ENCODE measurements at regions not wholly inside any gene's neighbourhood (a gene's known extent, or its start where the extent isn't known, plus 50 kb on each side); places are given as distances from the start of the nearest gene placed in this dataset.

- BruUV-seq (replicated peaks): no TSS peak
- in situ Hi-C loops (cut with HindIII; ENCODE audit: extremely low pct_ligation_motif_present, low pct_unique_long_range_greater_than_20kb): loop anchor here (25.0 kb wide), 1 partner anchor 100 kb away; no protein-coding TSS in a partner anchor
- Histone ChIP-seq H3K4me2 (ENCODE audit: low read depth, low read length) (no peak overlapping the region), H3K4me1 (ENCODE audit: insufficient read depth, low read length) (no peaks in the 10 kb centered on the region), H2AFZ (ENCODE audit: low read length) (no peak overlapping the region), H3K79me2 (ENCODE audit: insufficient read depth, low read length) (no peaks in the 10 kb centered on the region), H3K36me3 (replicated peaks in 1 of 2; ENCODE audit: control insufficient read depth in 1 of 2, insufficient read depth in 2 of 2, low read length in 2 of 2) (no peaks in the 10 kb centered on the region), H3K9me3 (ENCODE audit: low read length) (peaks cover 50% of the 10 kb centered on the region), H3K9ac (ENCODE audit: insufficient read depth, low read depth, low read length) (no peak overlapping the region), H3K27ac (ENCODE audit: extremely low read length, insufficient read depth, low read length) (no peak overlapping the region), H3K27me3 (ENCODE audit: control insufficient read depth in 1 of 2, insufficient read depth in 2 of 2, low read length in 2 of 2) (no peaks in the 10 kb centered on the region), H4K20me1 (ENCODE audit: insufficient read depth, low read length) (no peaks in the 10 kb centered on the region), H3K4me3 (replicated peaks in 1 of 3; ENCODE audit: insufficient read depth in 1 of 3, low read depth in 2 of 3, low read length in 3 of 3) (no peak overlapping the region)
- ChIA-PET POLR2A (no interaction called here), CTCF (ENCODE audit: low intra/inter-chr PET ratio, low total read pairs) (no interaction called here)
- ATAC-seq (no peak), DNase-seq (ENCODE audit: low spot score) (no peak), FAIRE-seq (no peak)
- intact Hi-C loops (cut with micrococcal nuclease; ENCODE audit: unreplicated experiment): no loop called here
- no peak for TF ChIP-seq PLRG1 (conservative IDR thresholded peaks at IDR 0.05)
- TF ChIP-seq ZNF101 (CRISPR knock-in tag; IDR thresholded peaks at IDR 0.05; ENCODE audit: borderline replicate concordance, low read depth): no peak
- TF ChIP-seq PAWR (CRISPR knock-in tag; IDR thresholded peaks at IDR 0.05; ENCODE audit: borderline replicate concordance): no peak
- TF ChIP-seq, protein P1, sequence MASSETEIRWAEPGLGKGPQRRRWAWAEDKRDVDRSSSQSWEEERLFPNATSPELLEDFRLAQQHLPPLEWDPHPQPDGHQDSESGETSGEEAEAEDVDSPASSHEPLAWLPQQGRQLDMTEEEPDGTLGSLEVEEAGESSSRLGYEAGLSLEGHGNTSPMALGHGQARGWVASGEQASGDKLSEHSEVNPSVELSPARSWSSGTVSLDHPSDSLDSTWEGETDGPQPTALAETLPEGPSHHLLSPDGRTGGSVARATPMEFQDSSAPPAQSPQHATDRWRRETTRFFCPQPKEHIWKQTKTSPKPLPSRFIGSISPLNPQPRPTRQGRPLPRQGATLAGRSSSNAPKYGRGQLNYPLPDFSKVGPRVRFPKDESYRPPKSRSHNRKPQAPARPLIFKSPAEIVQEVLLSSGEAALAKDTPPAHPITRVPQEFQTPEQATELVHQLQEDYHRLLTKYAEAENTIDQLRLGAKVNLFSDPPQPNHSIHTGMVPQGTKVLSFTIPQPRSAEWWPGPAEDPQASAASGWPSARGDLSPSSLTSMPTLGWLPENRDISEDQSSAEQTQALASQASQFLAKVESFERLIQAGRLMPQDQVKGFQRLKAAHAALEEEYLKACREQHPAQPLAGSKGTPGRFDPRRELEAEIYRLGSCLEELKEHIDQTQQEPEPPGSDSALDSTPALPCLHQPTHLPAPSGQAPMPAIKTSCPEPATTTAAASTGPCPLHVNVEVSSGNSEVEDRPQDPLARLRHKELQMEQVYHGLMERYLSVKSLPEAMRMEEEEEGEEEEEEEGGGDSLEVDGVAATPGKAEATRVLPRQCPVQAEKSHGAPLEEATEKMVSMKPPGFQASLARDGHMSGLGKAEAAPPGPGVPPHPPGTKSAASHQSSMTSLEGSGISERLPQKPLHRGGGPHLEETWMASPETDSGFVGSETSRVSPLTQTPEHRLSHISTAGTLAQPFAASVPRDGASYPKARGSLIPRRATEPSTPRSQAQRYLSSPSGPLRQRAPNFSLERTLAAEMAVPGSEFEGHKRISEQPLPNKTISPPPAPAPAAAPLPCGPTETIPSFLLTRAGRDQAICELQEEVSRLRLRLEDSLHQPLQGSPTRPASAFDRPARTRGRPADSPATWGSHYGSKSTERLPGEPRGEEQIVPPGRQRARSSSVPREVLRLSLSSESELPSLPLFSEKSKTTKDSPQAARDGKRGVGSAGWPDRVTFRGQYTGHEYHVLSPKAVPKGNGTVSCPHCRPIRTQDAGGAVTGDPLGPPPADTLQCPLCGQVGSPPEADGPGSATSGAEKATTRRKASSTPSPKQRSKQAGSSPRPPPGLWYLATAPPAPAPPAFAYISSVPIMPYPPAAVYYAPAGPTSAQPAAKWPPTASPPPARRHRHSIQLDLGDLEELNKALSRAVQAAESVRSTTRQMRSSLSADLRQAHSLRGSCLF (CRISPR knock-in tag; IDR thresholded peaks at IDR 0.05; ENCODE audit: borderline replicate concordance): no peak
- TF ChIP-seq MIXL1 (CRISPR knock-in tag; IDR thresholded peaks at IDR 0.05): no peak
- TF ChIP-seq GTF3A (CRISPR knock-in tag; conservative IDR thresholded peaks at IDR 0.05): no peak
- no peak for TF ChIP-seq ZNF619 (CRISPR knock-in tag; IDR thresholded peaks at IDR 0.05)
- TF ChIP-seq SKIL (CRISPR knock-in tag; IDR thresholded peaks at IDR 0.05; ENCODE audit: borderline replicate concordance): no peak
- no peak for TF ChIP-seq MXD1 (CRISPR knock-in tag; IDR thresholded peaks at IDR 0.05)
- TF ChIP-seq ATAD3A (CRISPR knock-in tag; IDR thresholded peaks at IDR 0.05): no peak
- no peak for TF ChIP-seq ZNF343 (CRISPR knock-in tag; IDR thresholded peaks at IDR 0.05)
- TF ChIP-seq MLLT10 (CRISPR knock-in tag; IDR thresholded peaks at IDR 0.05): no peak
- no peak for TF ChIP-seq ZNF143 (CRISPR knock-in tag; IDR thresholded peaks at IDR 0.05)
- TF ChIP-seq THAP11 (CRISPR knock-in tag; IDR thresholded peaks at IDR 0.05): no peak
- no peak for TF ChIP-seq ZSCAN29 (CRISPR knock-in tag; conservative IDR thresholded peaks at IDR 0.05)
- TF ChIP-seq ZNF580 (CRISPR knock-in tag; IDR thresholded peaks at IDR 0.05; ENCODE audit: borderline replicate concordance, low read depth): no peak
- TF ChIP-seq TRAFD1 (CRISPR knock-in tag; IDR thresholded peaks at IDR 0.05; ENCODE audit: borderline replicate concordance): no peak
Observed at GRCh38 chr4:11611868-11612267, 183.2 kb upstream of the HS3ST1 start.

Measured in HepG2 (cell line).